ENCODE measurements at regions not wholly inside any gene's neighbourhood (a gene's known extent, or its start where the extent isn't known, plus 50 kb on each side); places are given as distances from the start of the nearest gene placed in this dataset.

- TF ChIP-seq CTCF (IDR thresholded peaks at IDR 0.05; ENCODE audit: insufficient read depth, low read length, poor library complexity, severe bottlenecking): no peak
- no peak for DNase-seq (ENCODE audit: extremely low read depth, insufficient read length)
- no peaks in the 10 kb centered on the region for H3K27me3 ChIP-seq (replicated peaks; ENCODE audit: control insufficient read depth, insufficient read depth, low read length)
- H3K36me3 ChIP-seq (ENCODE audit: control insufficient read depth, insufficient read depth, low read length): no peaks in the 10 kb centered on the region
- no peak overlapping the region for H3K4me3 ChIP-seq (replicated peaks; ENCODE audit: low read depth, low read length)
Measured at GRCh38 chr4:184317234-184317918, 99.7 kb upstream of the ENPP6 start.

- TF ChIP-seq CTCF (IDR thresholded peaks at IDR 0.05; ENCODE audit: insufficient read depth, low read length, poor library complexity, severe bottlenecking): no peak
Measured at GRCh38 chr4:184316821-184317220, 99.1 kb upstream of the ENPP6 start.

GRCh38 chr4:184315675-184316359 lies 98.1 kb upstream of the ENPP6 start:
- H3K36me3 ChIP-seq (ENCODE audit: control insufficient read depth, insufficient read depth, low read length): no peaks in the 10 kb centered on the region
- DNase-seq (ENCODE audit: extremely low read depth, insufficient read length): no peak

More at GRCh38 chr4:184316821-184317220, 99.1 kb upstream of the ENPP6 start:
- Histone ChIP-seq H3K4me3 (replicated peaks; ENCODE audit: low read depth, low read length) (no peak overlapping the region), H3K27me3 (replicated peaks; ENCODE audit: control insufficient read depth, insufficient read depth, low read length) (no peaks in the 10 kb centered on the region), H3K36me3 (ENCODE audit: control insufficient read depth, insufficient read depth, low read length) (no peaks in the 10 kb centered on the region)
- no peak for DNase-seq (ENCODE audit: extremely low read depth, insufficient read length)

GRCh38 chr4:184313702-184314659 lies 96.3 kb upstream of the ENPP6 start:
- peaks cover 2% of the 10 kb centered on the region; the same call in 1 of the 2 replicates for H3K36me3 ChIP-seq (ENCODE audit: control insufficient read depth, insufficient read depth, low read length)
- H3K27me3 ChIP-seq (replicated peaks; ENCODE audit: control insufficient read depth, insufficient read depth, low read length): no peaks in the 10 kb centered on the region
- no peak for TF ChIP-seq CTCF (IDR thresholded peaks at IDR 0.05; ENCODE audit: insufficient read depth, low read length, poor library complexity, severe bottlenecking)
- peak; percentile 82 for DNase-seq (ENCODE audit: extremely low read depth, insufficient read length)
- peak overlapping the region; percentile 67 for H3K4me3 ChIP-seq (replicated peaks; ENCODE audit: low read depth, low read length)

More at GRCh38 chr4:184315675-184316359, 98.1 kb upstream of the ENPP6 start:
- TF ChIP-seq CTCF (IDR thresholded peaks at IDR 0.05; ENCODE audit: insufficient read depth, low read length, poor library complexity, severe bottlenecking): no peak
- Histone ChIP-seq H3K27me3 (replicated peaks; ENCODE audit: control insufficient read depth, insufficient read depth, low read length) (no peaks in the 10 kb centered on the region), H3K4me3 (replicated peaks; ENCODE audit: low read depth, low read length) (no peak overlapping the region)

- peaks cover 2% of the 10 kb centered on the region; the same call in 1 of the 2 replicates for H3K36me3 ChIP-seq (ENCODE audit: control insufficient read depth, insufficient read depth, low read length)
- no peak for TF ChIP-seq CTCF (IDR thresholded peaks at IDR 0.05; ENCODE audit: insufficient read depth, low read length, poor library complexity, severe bottlenecking)
- H3K4me3 ChIP-seq (replicated peaks; ENCODE audit: low read depth, low read length): peak overlapping the region; percentile 67
- H3K27me3 ChIP-seq (replicated peaks; ENCODE audit: control insufficient read depth, insufficient read depth, low read length): no peaks in the 10 kb centered on the region
- DNase-seq (ENCODE audit: extremely low read depth, insufficient read length): no peak
Measured at GRCh38 chr4:184313058-184313581, 95.4 kb upstream of the ENPP6 start.
